ENCODE measurements at regions not wholly inside any gene's neighbourhood (a gene's known extent, or its start where the extent isn't known, plus 50 kb on each side); places are given as distances from the start of the nearest gene placed in this dataset.
"Not testable (repeated sequence)": the region's sequence is repeated elsewhere in the genome, so short reads cannot be mapped to it uniquely, and the experiment has no call there.

DNA sequence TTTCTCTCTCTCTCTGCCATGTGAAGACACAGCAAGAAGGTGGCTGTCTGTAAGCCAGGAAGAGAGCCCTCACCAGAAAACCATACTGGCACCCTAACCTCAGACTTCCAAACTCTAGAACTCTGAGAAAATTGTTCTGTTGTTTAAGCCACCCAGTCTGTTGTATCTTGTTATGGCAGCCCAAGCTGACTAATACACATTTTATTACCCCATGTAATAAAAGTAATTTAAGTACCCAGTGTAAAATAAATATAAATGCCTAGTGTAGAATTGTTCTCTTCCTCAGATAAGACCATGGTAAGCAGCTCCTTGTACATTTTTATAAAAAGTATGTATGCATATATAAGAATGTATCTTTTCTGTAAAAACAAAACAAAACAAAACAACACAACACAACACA lies 119.7 kb downstream of the DTL start:
- no peak for DNase-seq

DNA sequence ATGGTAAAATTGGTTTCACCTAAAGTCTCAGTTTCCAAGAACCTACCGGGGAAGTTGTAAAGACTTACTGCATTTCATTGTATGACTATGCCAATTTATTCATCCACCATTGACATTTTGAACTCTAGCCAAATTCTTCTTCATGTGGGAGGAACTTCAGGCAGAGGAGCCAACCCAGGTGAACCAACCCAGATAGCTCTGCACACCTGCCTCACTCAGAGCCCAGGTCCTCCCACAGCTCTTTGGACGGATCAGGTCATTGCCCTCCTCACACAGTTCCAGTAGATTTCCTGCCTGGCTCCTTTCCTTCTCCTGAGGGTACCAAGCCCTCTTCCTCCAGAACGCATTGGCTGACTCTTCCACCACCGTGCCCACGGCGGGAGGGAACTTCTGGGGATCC lies 121.7 kb downstream of the DTL start:
- peak; percentile 48 for DNase-seq

DNA sequence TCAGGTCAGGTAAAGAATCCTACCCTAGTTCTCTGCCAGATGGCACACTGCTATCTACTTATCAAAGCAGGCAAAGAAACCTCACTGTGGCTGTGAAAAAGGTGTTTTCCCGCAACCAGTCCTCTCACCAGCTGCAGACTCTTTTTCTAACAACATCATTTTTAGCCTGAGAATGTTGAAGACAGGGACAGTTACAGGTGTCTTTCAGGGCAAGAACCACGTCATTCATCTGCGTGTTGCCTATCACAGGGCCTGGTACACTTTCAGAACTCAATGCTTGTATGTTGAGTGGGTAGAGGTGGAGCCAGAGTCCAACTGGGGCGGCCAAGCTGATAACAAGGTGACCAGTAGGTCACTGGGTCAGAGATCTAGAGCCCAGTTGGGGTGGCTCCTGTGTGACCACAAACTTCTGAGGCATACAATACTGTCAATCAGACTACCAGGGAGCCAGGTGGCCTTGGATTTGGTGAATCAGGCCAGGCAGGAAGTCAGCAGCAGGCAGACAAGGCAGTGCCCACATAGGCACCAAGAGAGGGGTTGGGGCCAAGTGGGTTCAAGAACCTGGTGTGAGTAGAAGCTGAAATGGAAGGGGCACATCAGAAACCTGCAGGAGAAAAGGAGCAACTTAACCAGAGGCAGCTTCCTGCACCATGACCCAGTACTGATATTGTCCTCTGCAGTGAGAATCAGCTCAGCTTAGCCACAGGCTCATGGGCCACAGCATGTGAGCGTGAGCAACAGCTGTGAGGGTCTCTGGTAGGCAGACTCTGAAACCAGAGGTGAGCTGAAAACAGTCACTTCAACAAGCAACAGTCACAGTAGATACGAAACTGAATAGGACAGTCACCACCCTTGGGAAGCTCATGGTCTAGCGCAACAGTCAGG lies 123.6 kb downstream of the DTL start:
- no peak for DNase-seq

DNA sequence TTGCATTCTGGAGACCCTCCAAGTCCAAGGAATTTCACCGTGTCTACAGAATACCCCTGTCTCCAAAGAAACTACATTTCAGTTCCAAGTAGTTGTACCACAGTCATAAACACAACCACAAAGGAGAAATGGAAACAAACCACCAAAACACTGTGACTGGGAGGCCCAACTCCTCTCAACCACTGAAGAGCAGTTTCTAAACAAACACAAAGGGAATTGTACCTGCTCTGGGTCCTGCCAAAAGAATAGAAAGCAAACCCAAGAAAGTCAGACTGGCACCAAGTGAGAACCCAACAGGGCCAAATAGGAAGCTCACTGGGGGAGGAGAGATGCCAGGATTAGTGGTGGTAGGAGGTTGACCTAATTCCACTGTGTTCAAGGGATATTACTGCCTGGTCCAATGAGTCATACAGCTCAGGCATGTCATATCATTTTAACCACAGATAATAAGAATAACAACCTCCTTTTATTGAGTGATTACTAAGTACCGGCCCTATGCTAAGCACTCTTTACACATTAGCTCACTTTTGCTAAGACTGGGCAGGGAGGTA lies 123.9 kb upstream of the PPP2R5A start:
- DNase-seq, result peak; percentile 26

DNA sequence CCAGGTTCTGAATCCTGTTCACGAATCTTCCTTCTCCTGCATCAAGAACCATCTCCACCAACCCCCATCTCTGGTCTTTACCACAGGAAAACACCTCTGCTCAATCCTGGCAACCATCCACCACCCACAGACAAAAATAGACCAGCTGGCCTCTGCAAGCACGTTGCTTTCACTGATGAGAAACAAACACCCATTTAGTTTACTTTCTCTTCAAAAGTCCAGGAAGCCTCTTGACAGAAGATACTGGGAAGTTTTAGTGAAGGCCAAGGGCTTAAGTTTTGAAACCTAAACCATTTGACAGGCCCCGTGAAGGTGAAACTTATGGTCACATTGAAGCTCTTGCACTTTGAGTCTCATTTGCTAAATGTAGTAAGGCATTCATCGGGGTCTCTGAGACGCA lies 122.6 kb upstream of the PPP2R5A start:
- DNase-seq, result no peak

DNA sequence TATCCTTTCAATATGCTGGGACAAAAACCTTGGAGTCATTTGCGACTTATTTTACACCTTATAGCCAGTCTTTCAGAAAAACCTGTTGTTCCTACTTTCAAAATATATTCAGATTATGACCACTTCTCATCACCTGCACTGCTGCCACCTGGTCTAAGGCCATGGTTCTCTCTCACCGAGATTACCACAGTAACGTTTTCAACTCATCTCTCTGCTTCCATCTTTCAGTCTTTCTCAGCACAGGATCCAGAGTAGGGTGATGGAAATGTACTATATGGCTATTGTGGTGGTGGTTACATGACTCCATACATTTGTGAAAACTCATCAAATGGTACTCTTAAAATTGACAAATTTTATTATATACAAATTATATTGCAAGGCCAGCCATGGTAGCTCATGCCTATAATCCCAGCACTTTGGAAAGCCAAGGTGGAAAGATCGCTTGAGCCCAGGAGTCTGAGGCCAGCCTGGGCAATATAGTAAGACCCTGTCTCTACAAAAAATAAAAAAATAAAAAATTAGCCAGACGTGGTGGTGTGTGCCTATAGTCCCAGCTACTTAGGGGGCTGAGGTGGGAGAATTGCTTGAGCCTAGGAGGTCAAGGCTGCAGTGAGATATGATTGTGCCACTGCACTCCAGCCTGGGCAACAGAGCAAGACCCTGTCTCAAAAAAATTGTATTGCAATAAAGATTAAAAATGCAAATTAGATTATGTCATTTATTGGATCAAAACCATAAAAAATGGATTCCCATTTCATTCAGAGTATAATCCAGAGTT lies 120.9 kb upstream of the PPP2R5A start:
- no peak for DNase-seq

DNA sequence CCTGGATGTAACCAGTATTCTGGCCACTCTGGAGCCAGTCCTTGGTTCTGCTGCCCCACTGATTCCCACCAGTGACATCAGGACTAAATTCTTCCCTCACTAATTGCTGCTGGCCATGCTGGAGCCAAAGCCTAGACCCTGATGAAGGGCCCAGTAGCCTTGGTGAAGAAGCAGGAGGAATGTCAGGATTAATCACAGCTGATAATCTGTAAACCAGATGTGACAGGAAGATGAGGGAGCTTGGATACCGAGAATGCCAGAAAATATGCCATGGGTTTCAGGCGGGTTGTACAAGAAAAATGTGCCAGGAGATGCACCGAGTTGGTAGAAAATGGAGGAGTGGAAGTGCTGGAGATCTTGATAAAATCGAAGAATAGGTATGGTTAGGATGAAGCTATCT lies 119.0 kb upstream of the PPP2R5A start:
- DNase-seq, result no peak

DNA sequence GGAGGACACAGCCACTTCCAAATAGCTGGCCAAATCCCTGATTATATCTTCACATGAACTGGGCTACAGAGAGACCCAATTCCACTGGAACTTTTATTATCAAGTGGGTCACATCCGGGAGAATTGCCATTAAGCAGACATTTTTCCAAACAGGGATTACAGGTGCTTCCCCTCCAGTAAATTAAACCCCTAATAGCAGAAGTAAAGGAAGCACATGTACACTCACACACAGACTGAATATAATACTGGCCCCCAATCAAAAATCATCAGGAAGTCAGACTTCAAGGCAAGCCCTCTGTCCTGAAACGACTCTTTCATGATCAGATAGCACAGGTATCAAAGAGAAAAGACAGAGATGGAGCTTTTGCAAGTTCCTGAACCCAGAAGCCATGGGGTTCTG lies 118.6 kb upstream of the PPP2R5A start:
- no peak for DNase-seq

DNA sequence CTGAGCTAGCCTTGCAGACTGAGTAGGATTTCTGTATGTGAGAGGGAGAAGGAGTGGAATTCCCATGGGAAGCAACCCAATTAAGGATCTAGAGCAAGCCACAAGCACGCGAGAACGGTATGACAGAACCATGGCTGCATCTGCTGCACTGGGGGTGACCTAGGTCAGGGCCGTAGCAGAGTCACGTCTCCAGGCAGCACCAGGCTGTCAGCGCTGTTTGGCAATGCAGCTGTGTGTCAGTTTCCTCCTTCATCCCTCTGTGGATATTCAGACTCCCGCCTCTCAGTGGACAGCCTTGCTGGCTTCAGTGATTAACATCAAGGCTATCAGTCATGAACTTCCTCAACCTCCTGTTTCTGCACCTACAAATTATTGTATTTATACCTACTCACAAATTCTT lies 118.1 kb upstream of the PPP2R5A start:
- no peak for DNase-seq

DNA sequence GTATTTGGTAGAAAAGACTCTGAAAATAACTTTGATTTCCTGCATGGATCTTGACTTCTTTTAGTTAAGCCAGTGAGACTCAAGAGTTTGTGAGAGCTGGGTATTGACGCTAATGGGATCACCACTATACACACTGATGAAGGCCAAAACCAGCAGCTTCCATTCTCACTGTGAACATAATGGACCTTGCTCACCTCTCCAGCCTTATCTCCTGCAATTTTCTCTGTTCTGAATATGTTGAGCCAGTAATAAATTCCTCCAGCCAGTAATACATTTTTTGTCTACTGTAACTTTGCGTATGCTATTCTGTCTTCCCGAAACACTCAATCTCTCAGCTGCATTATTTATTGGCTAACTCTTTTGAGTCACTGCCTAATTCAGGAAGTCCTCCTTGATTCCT lies 111.6 kb upstream of the PPP2R5A start:
- no peak for DNase-seq

DNA sequence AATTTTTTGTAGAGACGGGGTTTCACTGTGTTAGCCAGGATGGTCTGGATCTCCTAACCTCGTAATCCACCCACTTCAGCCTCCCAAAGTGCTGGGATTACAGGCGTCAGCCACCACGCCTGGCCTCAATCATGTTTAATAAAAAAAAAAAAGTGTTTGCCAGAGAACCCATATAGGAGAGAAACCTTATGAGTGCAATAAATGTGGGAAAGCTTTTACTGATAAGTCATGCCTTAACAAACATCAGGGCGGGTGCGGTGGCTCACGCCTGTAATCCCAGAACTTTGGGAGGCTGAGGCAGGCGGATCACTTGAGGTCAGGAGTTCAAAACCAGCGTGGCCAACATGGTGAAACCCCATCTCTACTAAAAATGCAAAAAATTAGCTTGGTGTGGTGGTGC lies 110.9 kb upstream of the PPP2R5A start:
- not testable (repeated sequence) for DNase-seq

DNA sequence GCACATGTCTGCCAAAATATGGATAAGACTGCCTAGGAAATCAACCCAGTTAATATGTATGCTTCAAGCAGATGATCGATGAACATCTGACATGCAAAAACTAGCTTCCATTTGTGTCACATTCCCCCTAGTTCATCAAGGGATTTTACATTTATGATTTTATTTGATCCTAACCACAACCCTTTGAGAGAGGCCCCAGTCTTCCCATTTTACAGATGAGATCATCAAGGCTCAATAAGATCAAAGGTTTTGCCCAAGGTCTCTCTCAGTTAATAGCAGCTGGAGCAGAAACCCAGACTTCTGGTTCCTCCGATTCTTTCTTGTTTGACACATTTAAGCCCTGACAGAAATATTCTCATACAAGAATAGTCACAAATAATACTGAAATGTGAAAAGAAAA lies 107.7 kb upstream of the PPP2R5A start:
- no peak for DNase-seq

DNA sequence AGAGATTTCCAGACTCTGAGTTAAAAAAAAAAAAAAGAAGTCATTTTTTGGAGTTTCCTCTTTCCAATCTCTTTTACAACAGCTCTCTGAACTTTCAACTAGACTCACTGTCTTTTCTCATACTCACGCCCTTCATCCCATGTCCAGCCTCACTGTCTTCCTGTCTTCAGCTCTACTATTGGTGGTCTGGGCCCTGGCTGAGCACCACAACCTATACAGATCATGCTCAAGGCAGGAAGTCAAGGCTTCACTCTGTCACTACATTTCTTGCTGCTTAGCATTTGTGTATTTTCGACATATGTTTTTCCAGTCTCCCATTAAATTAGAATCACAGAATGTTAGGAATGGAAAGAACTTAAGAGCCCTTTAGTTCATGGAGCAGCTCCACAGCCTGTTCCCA lies 106.4 kb upstream of the PPP2R5A start:
- no peak for DNase-seq

DNA sequence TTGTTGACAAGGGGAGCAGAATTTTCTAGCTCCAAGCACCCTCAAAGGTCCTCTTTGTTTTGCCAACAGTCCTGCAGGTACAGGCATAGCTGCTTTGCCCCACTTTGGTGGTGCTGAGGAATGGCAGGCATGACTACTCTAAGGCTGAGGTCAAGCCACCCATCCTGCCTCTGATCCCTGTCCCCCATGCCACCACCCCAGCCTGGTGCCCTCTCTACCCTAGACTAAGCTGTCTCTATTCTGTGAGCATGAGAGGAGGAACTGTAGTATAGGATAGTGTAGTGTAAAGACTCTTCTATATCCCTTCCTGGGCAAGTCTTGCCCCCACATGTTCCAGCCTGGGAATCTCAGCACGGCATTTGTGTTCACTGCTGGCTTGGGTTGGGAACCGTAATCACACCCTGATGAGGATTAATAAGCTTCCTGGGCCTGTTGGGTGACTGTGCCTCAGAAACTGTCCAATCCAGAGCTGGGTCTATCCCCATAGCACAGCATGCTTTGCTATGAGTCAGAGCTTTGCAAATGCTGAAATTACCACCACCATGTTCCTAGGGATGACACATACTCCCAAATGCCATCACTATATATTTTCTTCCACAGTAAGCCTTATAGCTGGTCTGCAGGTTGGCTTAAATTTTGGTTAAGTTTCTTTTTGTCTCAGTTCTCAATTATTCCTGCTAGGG lies 105.7 kb upstream of the PPP2R5A start:
- DNase-seq, result no peak

DNA sequence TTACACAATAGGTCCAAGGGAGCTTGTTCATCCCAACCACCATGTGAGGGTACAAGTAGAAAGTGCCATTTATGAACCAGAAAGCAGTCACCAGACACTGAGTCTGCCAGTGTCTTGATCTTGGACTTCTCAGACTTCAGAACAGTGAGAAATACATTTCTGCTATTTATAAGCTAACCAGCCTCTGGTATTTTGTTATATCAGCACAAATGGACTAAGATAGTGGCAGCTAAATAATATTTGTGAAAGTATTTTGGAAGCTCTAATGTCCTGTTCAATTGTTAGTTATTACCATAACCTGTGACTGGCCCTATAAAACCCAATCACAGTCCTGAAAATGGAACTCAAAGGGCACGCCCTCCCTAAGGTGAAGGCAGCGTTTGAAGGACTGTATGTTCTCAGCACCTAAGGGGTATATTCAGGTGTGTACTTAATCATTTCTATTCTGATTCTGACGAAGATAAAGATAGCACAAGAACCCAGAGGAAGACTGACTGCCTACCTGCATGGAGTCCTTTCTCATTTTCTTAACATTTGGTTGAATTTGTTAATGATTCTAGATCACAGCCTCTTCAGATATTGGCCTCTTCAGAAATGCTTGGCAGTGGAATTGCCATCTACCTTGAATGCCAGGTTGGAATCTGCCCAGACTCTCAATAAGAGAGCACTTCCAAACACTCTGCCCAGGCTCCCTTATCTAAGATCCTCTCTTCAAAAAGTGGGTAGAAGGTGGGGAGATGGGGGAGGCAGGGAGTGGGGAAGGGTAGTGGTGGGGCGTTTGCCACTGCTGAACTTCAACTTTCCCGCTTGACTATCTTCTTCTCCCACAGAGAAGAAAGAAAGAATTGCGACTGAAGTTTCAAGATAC lies 104.0 kb upstream of the PPP2R5A start:
- DNase-seq, result no peak

DNA sequence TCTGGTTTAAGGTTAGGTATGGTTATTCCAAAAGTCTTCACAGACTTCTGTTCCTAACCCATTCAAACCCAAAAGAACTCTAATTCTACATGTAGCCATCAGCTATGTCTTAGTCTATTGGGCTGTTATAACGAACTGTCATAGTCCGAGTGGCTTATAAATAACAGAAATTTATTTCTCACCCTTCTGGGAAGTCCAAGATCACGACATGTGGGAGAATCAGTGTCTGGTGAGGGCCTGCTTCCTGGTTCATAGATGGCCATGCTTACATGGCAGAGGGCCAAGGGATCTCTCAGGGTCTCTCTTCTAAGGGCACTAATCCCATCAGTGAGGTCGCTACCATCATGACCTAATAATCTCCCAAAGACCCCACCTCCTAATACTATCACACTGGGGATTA lies 103.0 kb upstream of the PPP2R5A start:
- no peak for DNase-seq

DNA sequence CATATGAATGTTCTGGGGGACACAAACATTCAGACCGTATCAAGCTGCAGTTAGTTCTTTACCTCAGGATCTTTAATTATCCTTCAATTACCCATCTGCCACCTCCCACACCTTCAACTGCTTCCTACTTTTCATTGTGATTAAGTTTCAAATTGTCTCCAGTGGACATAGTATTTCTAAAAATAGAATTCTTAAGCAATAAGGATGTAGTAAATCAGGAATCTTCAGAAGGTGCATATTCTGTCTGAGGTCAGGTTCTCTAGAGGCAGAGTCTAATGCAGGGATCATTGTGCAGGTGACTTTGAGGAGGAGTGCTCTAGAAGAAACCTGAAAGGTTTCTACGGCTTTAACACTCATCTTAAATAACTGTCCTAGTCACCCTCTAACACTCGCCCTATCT lies 102.6 kb upstream of the PPP2R5A start:
- DNase-seq, result no peak

DNA sequence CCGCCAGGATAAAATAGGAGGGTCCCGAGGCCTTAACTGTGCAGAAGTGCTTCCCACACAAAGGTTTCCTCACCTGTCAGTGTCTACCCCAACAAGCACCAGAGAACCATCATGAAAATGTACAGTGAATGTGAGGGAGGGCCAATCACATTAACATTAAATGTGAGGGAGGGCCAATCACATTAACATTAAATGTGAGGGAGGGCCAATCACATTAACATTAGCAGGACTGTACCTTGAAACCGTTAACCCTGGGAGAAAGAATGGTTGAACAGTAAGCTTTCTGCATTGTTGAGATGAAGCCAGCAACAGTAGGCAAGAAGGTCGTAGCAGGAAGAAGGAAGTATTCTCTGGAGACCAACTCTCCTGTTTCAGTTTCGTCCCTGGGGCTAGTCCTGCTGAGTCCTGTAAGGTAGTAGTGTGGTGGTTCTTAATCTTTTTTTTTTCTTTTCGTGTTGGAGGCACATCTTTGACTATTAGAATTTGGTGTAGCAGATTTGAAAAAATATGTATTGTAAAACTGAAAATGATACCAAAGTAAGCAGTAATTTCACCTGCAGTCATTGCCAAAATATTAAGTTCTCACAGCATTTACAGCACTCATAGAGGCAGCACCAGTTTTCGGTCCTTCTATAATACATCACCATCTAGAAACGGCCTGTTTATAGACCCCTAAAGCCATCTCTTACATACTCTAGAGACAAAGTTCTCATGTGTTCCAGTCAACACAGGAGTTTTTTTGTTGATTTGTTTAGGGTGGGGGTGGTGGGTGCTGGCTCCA lies 98.6 kb upstream of the PPP2R5A start:
- DNase-seq, result no peak

DNA sequence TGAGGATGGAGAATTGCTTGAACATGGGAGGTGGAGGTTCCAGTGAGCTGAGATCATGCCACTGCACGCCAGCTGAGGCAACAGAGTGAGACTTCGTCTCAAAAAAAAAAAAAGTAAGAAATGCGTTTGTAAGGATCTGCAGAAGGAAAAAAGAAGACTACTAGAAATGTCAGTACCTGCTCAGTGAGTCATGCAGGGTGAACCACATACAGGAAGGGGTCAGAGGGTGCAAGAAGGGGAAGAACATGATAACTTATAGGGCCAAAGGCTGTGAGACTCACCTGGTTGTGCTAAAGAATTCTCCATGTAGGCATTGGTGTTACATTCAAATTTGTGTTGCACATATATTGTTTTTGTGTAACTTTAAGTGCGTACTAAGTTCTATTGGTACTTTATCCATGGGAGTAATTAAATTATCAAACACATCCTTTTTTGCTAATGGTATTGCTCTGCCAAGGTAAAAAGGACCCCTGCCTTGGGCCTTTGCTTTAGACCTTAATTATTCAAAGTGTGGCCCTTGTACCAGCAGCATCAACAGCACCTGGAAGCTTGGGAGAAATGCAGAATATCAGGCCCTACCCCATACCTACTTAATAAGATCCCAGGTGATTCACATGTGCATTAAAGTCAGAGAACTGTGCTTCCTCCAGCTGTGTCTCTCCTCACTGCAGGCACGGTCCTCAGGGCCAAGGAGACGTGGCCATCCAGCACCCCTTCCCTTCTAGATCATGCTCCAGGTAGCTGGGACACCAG lies 96.4 kb upstream of the PPP2R5A start:
- no peak for DNase-seq

DNA sequence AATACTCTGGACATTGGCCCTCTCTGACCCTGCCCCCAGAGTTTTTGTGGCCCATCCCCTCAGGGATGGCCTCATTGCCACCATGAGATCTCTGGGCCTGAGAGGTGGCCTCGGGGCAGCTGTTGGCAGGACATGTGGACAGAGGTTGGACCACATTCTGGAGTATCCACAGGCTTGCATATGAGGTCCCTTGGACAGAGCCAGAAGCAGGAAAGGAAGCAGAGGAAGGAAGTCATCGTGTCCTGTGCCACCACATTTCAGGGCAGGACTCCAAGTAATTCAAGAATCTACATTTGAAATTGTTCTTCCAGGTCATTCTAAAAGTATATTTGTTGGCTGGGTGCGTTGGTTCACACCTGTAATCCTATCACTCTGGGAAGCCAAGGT lies 95.9 kb upstream of the PPP2R5A start:
- no peak for DNase-seq

DNA sequence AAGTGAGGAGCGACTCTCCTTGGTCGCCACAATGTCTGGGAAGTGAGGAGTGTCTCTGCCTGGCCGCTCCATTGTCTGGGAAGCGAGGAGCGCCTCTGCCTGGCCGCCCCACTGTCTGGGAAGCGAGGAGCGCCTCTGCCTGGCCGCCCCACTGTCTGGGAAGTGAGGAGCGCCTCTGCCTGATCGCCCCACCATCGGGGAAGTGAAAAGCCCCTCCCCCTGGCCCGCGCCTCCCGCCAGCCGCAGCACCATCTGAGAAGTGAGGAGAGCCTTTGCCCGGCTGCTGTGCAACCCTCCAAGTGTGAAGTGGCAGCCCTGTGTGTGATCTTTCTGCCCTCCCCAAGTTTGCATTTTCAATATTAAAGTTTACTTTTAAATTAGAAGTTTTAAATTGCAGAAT lies 95.0 kb upstream of the PPP2R5A start:
- DNase-seq, result no peak

Measured in NCI-H2029 treated with DMSO at 0.1 percent for 48 hours (cell line).